ENCODE measurements at regions not wholly inside any gene's neighbourhood (a gene's known extent, or its start where the extent isn't known, plus 50 kb on each side); places are given as distances from the start of the nearest gene placed in this dataset.

- TF ChIP-seq CTCF (IDR thresholded peaks at IDR 0.05; ENCODE audit: low read length) = no peak
- no peak for TF ChIP-seq EZH2 (optimal IDR thresholded peaks at IDR 0.05; ENCODE audit: low read depth, low read length)
- TF ChIP-seq EZH2phosphoT487 (IDR thresholded peaks at IDR 0.05; ENCODE audit: low read length) = no peak
These were observed 144.5 kb downstream of the CDH26 start for GRCh38 chr20:60102665-60103210.
